Right lobe of liver (tissue), 4 donors: ENCODE measurements at regions not wholly inside any gene's neighbourhood (a gene's known extent, or its start where the extent isn't known, plus 50 kb on each side); places are given as distances from the start of the nearest gene placed in this dataset.
"Not testable (repeated sequence)": the region's sequence is repeated elsewhere in the genome, so short reads cannot be mapped to it uniquely, and the experiment has no call there.

ENCODE experiments used
- CTCF ChIP-seq, 4 donors: fragments of 200-600 bp in 3 of 4; fragments of 450-650 bp in 1 of 4; IDR thresholded peaks; one replicate each; pipeline versions ENCODE4 v1.5.1 to v1.8.0; 2016 to 2022; ENCODE audit warnings: antibody characterized with exemption in 4 of 4, mild to moderate bottlenecking in 2 of 4
- POLR2A ChIP-seq: fragments of 450-650 bp; IDR thresholded peaks from one replicate; pipeline ENCODE4 v1.6.1; 2017; ENCODE audit warnings: antibody characterized with exemption, mild to moderate bottlenecking
- donor health status: DM: no; HTN: no; CAD: no.
- donor health status: DM: no; HTN: no; CAD: no.
- donor health status: DM: no; HTN: yes; CAD: no.

GRCh38 chr6:168840932-168841331, 399.9 kb downstream of the SMOC2 start:
- not testable (repeated sequence) for TF ChIP-seq CTCF (IDR thresholded peaks at IDR 0.05); POLR2A
